ENCODE measurements at regions not wholly inside any gene's neighbourhood (a gene's known extent, or its start where the extent isn't known, plus 50 kb on each side); places are given as distances from the start of the nearest gene placed in this dataset.

DNA sequence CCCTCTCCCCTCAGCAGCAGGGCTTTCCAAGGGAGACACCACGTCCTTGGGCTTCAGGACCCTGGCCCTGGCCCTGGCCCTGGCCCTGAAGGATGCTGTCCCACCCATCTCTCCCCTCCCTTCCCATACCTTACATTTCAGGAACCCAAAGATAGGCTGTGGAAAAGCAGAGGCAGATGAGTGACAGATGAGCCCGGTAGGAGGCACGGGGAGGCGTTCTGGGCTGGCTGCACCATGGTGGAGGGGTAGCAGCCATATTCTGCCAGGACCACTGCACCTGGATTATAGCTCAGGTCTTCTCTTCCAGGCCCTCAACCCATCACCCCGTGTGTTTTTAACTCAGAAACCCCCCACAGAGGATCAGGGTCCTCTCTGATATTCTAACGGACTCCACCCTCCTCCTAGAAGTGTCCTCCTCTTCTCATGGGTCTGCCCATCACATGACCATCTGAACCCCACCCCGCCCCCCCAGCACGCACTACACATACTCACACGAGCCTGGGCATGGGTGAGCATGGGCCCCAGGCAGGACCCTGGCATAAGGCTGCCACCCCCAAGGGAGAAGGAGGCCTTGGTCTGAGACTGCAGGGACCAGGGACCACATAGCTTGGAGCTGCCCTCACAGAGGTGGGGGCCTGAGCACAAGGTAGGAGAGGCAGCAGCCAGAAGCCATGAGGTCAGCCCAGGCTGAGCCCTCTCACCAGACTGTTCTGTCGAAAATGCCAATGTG is 220.8 kb upstream of the CDH4 start:
- Histone ChIP-seq H3K4me1 (no peaks in the 10 kb centered on the region), H3K27me3 (ENCODE audit: low read depth) (no peaks in the 10 kb centered on the region), H3K36me3 (no peaks in the 10 kb centered on the region), H3K4me3 (no peak overlapping the region), H3K27ac (no peak overlapping the region), H3K9me3 (no peaks in the 10 kb centered on the region)
- TF ChIP-seq, protein P1, sequence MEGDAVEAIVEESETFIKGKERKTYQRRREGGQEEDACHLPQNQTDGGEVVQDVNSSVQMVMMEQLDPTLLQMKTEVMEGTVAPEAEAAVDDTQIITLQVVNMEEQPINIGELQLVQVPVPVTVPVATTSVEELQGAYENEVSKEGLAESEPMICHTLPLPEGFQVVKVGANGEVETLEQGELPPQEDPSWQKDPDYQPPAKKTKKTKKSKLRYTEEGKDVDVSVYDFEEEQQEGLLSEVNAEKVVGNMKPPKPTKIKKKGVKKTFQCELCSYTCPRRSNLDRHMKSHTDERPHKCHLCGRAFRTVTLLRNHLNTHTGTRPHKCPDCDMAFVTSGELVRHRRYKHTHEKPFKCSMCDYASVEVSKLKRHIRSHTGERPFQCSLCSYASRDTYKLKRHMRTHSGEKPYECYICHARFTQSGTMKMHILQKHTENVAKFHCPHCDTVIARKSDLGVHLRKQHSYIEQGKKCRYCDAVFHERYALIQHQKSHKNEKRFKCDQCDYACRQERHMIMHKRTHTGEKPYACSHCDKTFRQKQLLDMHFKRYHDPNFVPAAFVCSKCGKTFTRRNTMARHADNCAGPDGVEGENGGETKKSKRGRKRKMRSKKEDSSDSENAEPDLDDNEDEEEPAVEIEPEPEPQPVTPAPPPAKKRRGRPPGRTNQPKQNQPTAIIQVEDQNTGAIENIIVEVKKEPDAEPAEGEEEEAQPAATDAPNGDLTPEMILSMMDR (IDR thresholded peaks at IDR 0.05), result no peak
- no peak for ATAC-seq
- no peak for DNase-seq
- intact Hi-C loops (cut with DNase I), result no loop called here

DNA sequence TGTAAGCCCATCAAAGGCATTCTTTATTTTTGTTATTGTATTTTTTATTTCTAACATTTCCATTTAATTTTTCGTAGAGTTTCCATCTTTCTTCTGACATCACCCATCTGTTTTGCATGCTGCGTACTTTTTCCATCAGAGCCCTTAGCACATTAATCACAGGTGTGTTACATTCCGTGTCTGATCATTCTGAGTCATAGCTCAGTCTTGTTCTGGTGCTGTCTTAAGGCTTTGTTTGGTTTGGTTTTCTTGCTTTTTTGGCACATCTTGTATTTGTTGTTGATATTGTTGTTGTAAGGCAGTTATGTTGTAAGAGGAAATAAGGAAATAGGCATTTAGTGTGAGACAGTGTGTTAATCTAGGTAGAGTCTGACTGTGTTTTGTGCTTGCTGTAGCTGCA is 214.6 kb upstream of the CDH4 start:
- Histone ChIP-seq H3K4me1 (no peaks in the 10 kb centered on the region), H3K27ac (no peak overlapping the region), H3K36me3 (no peaks in the 10 kb centered on the region), H3K27me3 (ENCODE audit: low read depth) (no peaks in the 10 kb centered on the region), H3K4me3 (no peak overlapping the region), H3K9me3 (no peaks in the 10 kb centered on the region)
- DNase-seq (no peak), ATAC-seq (no peak)
- TF ChIP-seq, protein P1 (IDR thresholded peaks at IDR 0.05), result no peak
- intact Hi-C loops (cut with DNase I), result no loop called here

DNA sequence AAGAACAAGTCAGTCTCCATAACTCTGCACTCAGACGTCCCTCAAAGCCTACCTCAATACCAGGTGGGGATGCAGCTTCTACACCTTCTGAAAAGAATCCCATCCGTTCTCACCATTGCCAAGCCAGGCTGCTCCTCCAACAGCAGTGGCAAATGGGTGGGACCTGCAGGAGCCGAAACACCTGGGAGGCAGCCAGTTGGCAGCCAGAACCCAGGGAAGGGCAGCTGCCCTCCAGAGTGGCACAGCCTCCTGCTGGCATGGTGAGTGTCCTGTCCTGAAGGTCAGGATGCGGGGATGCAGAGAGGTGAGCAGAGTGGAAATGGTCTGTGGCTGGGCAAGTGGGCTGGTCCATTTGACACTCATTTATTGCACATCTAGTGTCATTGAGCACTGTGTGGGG is 210.6 kb upstream of the CDH4 start:
- Histone ChIP-seq H3K9me3 (no peaks in the 10 kb centered on the region), H3K27me3 (ENCODE audit: low read depth) (no peaks in the 10 kb centered on the region), H3K27ac (no peak overlapping the region), H3K36me3 (no peaks in the 10 kb centered on the region), H3K4me1 (no peaks in the 10 kb centered on the region), H3K4me3 (no peak overlapping the region)
- DNase-seq (no peak), ATAC-seq (no peak)
- intact Hi-C loops (cut with DNase I), result no loop called here
- TF ChIP-seq, protein P1 (IDR thresholded peaks at IDR 0.05), result no peak

DNA sequence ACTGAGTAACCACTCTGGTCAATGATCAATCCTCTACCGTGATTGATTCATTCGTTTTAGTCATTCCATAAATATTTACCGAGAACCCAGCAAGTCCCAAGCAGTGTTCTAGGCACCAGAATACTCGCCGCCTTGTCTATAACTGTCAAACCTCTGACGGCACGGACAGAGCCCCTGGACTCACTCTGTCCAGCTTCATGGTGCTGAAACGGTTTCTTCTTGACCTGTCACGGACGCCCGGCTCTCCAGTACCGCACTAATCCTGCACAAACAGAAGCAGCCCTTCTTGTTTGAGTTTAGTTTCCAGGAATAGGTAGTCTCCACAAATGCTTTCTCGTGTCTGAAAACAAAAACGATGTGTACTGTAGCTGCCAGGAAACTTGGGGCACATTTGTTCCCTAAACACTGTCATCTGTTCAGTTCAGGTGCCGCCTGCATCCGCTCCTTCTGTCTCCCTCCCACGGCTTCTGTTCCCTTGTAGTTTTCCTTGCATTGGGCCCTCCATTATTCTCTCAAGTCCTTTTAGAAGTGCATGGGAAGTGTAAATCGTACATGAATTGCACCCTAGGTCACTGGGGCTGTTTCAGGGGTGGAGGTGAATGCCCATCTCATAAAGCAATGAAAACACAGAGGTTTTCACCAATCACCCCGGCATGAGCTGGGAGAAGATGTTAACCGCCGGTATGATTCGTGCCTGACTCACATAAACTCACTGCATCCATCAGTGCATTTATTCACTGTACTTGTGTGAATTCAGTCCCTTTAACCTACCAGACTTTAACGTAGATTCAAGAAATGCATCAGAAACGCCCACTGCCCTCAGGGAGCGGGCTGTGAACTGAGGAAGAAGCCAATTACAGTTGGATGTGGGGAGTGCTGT is 209.3 kb upstream of the CDH4 start:
- intact Hi-C loops (cut with DNase I), result no loop called here
- TF ChIP-seq, protein P1 (IDR thresholded peaks at IDR 0.05), result no peak
- Histone ChIP-seq H3K27me3 (ENCODE audit: low read depth) (no peaks in the 10 kb centered on the region), H3K36me3 (no peaks in the 10 kb centered on the region), H3K4me1 (no peaks in the 10 kb centered on the region), H3K4me3 (no peak overlapping the region), H3K27ac (no peak overlapping the region), H3K9me3 (no peaks in the 10 kb centered on the region)
- ATAC-seq (no peak), DNase-seq (no peak)

DNA sequence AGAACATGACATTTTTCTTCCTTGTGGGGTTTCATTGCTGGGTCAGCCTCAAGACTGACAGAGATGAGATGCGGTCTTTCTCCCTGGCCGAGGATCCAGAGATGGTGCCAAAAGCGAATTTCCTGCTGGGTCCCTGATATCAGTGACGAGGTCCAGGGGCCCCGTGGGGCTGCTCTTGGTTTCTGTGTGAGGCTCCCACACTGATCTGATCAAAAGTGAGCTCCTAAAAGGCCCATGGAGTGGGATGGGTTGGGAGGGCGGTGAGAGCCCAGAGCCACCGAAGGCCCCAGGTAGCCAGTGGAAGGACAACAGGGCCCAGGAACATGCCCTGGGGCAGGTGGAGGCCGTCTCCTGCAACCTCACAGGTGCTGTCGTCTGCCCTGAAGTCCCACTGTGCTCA is 208.4 kb upstream of the CDH4 start:
- Histone ChIP-seq H3K27me3 (ENCODE audit: low read depth) (no peaks in the 10 kb centered on the region), H3K27ac (no peak overlapping the region), H3K36me3 (no peaks in the 10 kb centered on the region), H3K4me3 (no peak overlapping the region), H3K9me3 (no peaks in the 10 kb centered on the region), H3K4me1 (no peaks in the 10 kb centered on the region)
- TF ChIP-seq, protein P1 (IDR thresholded peaks at IDR 0.05), result no peak
- DNase-seq, result no peak
- no peak for ATAC-seq
- intact Hi-C loops (cut with DNase I), result no loop called here
